HG03280 (cell line): ENCODE measurements at regions not wholly inside any gene's neighbourhood (a gene's known extent, or its start where the extent isn't known, plus 50 kb on each side); places are given as distances from the start of the nearest gene placed in this dataset.

Experiments used
- ATAC-seq: cut with Tn5 transposase; IDR thresholded peaks from one replicate; pipeline ENCODE4 v1.9.1; 2021; ENCODE audit warnings: mild to moderate bottlenecking, moderate library complexity; ENCODE audit not compliant: unreplicated experiment

DNA sequence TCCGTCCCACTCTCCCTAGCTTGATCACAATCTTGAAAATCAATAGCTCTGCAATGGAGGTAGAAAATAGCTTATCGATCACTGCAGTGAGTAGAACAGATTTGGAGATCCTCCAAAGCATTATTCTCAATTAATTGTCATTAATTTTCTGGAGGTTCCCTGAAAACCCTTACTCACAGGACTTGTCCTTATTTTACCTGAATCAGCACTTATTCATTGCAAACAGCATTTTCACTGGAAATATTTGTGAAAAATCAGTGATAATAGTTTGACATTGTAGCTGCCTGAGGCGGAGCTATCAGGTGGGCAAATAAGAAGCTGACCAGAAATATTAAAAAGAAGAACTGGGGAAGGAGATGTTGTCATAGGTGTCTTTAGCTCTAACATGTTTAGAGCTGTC lies 294.6 kb upstream of the ZSWIM2 start:
- no peak for ATAC-seq

DNA sequence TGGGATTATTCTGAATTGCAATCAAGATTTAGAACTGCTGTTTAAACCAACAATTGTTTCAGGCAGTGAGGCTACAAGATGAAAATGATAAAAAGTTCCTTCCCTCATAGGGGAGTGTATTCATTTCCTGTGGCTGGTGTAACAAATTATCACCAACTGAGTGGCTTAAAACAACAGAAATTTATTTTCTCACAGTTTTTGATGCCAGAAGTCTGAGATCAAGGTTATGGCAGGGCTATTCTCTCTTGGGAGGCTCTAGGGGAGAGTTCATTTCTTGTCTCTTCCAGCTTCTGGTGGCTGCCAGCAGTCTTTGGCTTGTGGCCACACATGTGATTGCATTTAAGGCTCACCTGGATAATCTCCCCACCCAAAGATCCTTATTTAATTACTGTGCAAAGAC lies 290.5 kb upstream of the ZSWIM2 start:
- no peak for ATAC-seq

DNA sequence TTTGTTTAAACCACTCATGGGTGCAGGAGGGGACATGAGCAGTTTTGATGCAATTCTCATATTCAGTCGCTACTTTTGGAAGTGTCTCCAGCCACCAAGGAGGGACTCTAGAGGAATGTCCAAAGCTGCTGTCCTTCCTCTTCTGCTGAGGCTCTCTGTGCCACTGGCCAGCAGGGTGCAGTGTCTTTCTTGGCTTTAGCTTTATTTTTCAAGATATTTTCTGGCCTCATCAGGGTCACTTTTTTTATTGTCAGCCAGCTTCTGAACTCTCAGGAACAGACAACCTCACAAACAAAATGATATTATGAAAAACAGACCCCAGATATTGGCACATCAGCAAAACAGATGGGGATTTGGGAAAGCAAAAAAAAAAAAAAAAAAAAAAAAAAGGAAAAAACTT lies 289.3 kb upstream of the ZSWIM2 start:
- ATAC-seq, result peak; percentile 56

DNA sequence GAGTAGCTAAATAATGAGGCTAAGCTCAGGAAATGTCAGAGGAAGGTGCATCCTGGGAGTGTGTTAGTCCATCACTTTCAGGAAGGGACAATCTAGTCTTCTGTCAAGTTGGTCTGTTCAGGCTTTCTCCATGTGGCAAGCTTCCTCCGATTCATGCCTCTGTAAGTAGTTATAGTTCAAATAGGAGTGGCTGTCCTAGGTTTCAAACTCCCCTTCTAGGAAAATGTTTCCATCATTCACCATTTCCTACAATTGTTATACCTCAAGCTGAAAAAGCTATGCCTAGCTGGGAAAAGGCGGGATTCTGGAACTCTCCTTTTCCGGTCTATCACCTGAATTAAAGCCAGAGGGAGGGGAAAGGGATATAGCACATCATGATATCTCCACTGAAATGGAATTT lies 287.7 kb upstream of the ZSWIM2 start:
- no peak for ATAC-seq

DNA sequence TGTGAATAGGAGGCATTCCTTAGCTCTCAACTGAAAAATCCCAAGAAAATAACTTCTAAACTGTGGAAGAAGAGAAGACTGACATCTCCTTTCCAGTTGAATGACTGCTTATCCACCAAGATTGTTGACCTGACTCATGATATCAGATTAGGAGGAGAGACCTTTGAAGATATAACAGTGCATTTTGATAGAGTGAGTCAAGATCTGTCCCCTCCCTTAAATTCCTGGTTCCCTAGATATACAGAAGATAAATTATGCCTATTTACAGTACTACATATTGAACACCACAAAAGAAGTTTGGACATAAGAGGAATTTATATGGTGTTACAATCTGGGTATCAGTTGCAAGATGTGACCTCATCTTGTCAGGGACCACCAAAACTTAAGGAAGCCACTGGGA lies 285.3 kb upstream of the ZSWIM2 start:
- no peak for ATAC-seq

DNA sequence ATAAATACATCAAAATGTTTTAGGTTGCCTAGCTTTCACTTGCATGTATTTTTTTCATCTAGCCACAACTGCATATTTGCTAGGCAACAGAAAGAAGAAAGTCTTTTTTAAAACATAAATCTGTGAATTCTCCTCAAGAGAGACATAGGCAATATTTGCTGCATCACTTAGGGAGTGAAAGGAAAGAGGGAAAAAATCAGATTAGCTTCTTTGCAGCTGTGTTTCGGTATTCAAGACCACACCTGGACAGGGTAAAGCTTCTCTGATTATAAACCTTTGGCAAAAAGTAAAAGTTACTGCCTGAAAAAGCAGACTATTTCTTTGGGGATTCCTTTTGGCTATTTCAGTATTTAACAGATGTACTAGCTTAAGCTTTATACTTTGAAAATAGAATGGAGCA lies 280.9 kb upstream of the ZSWIM2 start:
- no peak for ATAC-seq

DNA sequence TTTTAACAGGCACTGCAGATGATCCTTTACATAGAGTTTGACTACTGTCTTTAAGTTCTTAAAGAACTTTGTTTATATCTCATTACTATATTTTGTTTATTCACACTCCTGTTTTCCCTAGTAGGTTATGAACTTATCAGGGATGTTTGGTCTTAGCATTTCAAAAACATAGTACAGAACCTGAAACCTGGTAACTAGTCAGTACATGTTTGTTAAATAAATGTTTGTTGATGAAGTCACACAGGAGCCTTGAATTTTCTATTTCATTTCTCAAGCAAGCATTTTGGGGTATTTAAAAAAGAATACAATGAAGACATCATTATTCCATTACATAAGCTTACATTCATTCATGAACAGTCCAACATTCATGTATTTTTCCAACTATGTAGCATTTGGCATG lies 280.3 kb upstream of the ZSWIM2 start:
- no peak for ATAC-seq

DNA sequence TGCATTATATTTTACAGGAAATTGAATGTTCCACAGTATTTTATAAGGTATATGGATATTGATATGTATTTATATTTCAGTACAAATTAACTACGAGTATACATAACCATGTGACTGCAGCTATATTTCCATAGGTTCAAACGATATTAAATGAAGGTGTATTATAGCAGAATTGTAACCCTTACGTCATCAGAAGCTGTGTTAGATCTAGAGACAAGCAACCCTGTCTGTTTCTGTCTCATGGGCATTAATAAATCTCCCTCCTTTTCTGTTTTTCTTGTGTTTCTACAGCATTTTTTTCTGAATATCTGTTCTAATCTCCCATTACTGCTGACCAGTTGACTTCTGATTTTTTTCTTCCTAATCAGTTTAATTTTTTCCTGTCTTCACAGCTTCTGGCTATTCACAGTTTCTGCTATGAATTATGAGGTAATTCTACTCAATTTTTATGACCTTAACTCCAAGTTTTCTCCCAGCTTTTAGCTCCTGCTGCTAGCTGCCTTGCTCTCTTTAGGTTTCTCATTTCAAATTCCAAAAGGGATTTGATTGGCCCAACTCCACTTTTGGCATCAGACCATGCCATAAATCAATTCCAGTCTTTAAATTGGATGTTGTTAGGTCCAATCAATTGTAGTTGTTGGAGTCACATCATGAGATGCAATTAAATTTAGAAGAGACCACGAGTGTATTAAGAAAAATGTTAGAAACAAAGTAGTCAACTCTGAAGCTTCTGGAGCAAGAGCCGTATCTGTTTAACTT lies 277.5 kb upstream of the ZSWIM2 start:
- ATAC-seq, result no peak

DNA sequence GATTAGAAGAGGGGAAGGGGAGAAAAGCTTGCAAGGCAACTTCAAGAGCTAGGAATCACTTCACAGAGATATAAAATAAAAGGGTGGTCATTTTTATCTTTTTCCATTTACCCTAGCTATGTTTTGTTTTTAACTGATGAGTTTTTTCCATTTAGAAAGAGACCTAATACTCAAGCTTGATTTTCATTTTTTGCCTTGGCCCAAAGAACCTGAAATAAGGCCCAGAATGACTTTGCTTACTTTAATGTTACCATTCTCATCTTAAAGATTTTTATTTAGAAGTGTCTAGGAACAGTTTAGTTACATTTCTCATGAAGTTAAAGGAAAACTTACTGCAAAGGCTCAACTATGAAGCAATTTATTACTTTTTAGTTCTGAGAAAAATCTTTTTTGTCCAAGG lies 276.3 kb upstream of the ZSWIM2 start:
- ATAC-seq, result no peak

DNA sequence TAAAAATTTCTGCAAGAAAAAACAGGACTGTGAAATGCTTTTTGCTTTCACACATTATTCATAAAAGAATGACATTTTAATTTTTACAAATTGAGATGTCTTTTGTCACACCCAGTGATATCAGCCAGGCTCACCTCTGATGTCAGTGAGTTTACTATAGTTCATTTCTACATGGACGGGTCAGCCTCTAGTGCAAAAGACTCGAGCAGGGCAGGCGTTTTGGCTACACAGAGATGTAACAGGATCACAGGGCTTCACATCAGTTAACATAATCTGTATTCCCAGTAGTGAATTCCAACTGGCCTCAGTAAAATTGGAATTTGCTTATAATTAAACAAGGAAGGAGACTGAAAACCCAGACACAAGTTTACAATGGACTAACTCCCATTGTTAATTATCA lies 275.6 kb upstream of the ZSWIM2 start:
- no peak for ATAC-seq

DNA sequence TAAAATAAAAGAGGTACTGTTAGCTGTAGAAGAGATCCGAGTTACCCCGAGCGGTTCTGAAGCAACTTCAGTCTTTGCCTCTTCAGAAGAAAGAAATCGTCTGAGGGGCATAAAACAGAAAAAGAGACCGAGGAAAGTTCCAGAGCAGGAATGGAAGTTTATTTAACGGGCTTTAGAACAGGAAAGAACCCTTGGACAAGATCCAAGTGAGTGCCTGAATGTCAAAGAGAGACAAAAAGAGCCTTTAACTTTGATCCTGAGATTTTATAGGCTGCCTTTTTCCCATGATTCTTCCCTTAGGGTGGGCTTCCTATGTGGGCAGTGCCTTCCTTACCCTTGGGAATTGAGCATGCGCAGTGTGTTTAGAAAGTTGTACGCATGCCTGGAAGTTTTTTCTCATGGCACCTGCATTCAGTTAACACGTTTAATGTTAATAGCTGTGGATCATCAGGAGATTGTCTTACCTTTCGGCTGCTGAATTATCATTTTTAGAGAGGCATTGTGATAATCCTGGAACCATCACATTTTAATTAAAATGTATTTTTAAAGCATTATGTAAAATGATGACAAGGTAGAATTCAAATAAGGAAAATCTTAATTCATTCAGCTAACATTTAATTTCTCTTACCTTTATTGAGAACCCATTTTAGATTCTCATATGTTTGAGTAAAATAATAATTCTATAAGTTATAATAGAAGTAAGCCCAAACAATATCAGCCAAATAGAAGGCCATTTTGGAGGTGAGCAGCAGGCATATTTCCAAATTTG lies 269.5 kb upstream of the ZSWIM2 start:
- no peak for ATAC-seq

DNA sequence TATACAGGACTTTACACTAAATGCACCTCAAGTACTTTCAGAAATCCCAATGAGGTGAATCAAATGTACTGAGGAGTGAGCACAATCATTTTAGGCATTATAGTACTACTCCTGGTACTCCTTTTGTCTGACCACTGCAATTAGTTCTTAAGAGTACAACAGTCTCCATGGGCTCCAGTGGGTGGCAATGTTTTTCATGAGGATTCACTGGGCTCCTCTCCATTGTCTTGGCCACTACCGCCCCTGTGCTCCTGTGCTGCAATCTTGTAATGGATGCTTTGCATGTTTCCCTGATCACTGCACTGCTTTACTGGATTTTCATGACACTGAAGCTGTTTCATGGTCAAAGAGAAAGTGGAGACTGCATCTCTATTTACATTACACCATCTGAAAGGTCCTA lies 268.5 kb upstream of the ZSWIM2 start:
- no peak for ATAC-seq

DNA sequence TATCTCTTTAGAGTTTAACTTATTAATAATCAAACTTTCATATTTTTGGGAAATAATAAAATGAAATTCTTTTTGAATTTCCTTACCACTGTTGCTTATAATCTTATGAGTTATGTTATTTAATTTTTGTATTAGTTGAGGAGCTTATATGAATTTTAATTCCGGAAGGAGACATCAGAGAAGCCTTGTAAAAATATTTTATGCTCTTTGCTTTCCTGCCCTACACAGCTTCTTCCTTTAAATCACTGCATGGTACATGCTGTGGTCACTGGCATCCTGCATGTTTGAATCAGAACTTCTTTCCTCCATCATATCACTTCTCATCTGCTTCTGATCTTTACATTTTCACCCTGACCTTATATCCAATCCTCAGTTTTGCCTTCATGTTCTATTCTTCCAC lies 266.7 kb upstream of the ZSWIM2 start:
- no peak for ATAC-seq

DNA sequence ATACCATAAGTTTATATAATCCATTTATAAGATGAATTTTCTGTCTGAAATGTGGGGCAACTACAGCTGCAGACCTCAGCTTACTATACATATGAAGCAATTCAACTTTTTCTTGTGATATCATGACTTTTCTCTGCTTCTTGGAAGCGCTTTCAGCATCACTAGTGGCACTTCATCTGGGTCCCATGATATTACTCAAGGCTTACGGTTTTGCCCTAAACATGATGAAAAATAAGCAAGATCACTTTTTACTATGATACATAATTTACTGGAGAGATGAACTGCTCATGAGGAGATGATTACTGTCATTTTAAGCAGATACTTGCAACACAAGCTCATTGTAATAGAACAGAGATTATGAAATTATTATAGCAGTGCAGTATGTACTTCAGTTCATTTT lies 258.0 kb upstream of the ZSWIM2 start:
- ATAC-seq, result no peak

DNA sequence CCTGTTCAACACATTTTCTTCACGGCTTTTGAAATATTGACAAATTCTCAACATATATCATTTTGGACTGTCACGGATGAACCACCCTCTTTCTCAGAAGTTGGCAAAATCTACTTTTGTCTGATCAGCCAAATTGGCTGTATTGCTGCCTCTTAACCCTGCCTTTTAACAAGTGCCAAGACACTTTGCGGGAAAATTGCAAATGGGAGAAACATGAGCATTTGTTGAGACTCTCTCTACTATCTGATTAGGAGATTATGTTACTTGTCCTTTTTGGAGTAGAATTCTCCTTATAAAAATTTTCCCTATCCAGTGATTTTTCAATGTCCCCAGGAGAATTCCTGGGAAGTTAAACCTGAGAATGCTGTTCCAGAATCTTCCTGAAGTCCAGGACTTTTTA lies 256.2 kb upstream of the ZSWIM2 start:
- ATAC-seq, result no peak

DNA sequence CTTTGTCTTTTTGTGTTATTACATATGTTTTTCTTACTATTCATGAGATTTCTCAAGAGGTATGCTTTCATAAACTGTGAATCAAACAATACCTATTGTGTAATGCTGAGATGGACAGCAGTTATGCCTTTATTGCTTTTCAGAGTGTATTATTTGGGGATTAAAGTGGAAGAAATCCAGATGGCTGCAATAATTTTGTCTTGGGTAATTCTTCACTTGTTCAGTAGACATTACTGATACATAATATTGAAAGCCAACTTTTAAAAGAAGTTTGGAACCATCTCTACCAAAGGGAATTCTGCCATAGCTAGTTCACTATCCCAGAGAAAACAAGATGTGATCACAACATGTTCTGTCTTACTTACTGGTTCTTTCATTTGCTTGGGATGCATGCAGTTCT lies 253.4 kb upstream of the ZSWIM2 start:
- no peak for ATAC-seq

DNA sequence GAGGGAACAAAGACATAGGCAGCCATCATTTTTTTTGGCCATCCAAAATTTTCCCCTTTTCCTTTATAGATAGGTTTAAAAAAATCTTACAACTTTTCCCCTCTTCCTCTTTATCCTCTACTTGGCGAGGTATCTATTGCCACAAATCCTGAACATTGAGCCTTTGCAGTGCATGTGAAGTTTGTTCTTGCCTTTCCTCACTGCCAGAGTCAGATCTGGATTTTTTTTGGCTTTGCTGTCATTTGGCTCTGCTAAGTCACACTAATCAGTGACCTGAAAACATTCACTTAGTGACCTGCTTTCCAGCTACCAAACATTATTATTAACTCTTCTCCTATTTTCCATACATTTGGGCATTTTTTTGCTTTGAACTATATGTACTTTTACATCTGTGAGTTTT lies 249.2 kb upstream of the ZSWIM2 start:
- no peak for ATAC-seq

DNA sequence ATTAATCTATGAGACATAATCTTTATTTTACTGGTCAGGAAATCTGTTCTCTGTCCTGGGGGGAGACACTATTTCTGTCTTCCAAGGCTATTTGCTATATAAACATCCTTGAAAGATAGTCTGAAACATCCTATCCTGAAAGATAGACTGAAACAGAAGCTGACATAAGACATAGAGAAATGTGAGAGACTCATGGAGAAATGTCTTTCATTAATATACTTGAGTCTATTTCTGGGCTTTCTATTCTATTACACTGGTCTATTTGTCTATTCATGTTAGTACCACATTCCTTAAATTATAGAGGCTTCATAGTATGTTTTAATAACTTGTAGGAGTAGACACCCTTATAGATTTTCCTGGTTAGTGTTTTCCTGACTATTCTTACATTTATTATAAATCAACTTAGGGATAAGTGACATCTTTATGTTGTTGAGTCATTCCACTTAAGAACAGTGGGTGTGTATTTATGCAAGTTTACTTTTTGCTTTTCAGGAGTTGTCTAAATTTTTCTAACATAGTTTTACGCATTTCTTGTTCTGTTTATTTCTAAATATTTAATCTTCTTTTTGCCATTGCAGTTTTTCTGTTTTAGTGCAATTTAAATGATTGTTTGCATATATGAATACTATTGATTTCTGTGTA lies 244.9 kb upstream of the ZSWIM2 start:
- no peak for ATAC-seq

DNA sequence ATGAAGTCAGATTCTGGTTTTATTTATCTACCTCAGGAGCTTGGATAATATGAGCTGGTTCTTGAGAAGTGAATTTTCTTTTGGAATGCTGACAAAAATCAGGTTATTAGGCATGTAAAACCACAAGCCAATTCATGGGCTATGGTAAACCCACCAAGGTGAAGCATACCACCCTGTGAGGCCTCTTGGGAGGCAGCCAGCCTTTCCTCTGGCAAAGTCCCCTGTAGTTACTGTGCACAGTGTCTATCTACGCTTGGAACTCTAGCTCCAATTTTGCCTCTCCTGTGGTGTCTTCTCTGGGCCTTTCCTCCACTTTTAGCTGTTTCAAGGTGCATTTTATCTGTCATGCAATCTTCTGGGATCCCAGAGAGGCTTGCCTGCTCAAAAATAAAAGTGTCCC lies 242.7 kb upstream of the ZSWIM2 start:
- no peak for ATAC-seq

DNA sequence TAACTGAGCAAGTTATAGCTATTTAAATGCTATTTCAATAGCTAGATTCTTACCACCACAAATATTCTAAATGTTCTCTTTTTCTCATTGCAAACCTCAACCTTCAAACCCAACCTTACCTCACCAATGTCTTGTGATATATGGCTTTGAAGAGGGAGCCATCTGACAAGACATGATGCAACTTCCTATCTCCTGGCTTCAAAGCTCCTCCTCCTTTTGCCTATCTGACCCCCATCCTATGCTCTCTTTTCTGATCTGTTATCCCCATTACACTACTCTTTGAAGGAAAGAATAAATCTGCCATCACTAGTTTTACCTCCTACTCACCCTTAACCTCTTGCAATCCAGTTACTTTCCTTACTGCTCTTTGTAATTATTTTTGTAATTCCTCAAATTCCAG lies 235.6 kb upstream of the ZSWIM2 start:
- no peak for ATAC-seq

DNA sequence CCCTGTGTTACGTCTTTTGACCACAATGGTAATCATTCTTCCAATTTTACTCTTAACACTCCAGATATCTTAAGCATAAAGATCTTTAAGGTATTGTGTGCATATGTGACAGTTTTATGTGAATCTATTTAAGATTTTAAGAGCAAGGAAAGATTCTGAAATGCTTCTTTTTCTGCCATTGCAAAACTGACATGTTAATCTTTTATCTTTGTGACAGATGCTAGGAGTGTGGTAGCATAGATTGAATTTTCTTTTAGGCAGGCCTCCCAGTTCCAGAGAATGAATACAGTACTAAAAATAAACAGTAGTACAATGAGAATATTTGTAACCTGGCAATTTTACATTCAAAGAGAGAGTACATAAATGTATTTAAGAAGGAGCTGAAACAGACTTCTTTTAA lies 232.5 kb upstream of the ZSWIM2 start:
- no peak for ATAC-seq

DNA sequence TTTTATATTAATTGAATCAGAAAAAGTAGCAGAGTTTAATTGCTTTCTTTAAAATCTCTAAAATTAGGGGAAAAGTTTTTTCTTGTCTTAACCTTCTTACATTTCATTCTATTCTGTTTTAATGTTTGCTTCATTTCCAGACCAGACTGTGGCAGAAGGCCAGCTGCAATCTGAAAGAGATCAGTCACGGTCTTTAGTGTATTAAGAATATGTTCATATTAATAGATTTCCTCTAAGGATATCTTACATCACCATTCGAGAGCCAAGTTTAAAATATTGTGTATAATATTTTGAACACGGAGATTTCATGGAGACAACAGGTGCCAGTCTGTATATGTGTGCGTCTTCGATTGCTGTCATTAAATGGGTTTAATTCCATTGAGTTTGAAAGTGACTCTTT lies 230.9 kb upstream of the ZSWIM2 start:
- no peak for ATAC-seq
